OCI-LY7 (cell line): ENCODE measurements at regions not wholly inside any gene's neighbourhood (a gene's known extent, or its start where the extent isn't known, plus 50 kb on each side); places are given as distances from the start of the nearest gene placed in this dataset.

ENCODE experiments used
- BruUV-seq: library from RNA; stranded (reverse); fragments of 400-500 nt; replicated peaks from 2 replicates; lab custom pipeline; 2021; lab: Mats Ljungman, UMichigan
- CTCF ChIA-PET: fragments of 300-600 bp; sonication (Branson Sonifier 250); formaldehyde crosslinking; loops from one replicate; lab custom pipeline; 2022; ENCODE audit warnings: antibody characterized with exemption; ENCODE audit not compliant: unreplicated experiment; lab: Charles Lee
- POLR2A ChIA-PET: fragments of 300-600 bp; sonication (Branson Sonifier 250); formaldehyde crosslinking; loops from one replicate; lab custom pipeline; 2022; ENCODE audit warnings: antibody characterized with exemption; lab: Charles Lee
- DNase-seq: peaks from one replicate; pipeline ENCODE4 v3.0.0-alpha.2; 2015; ENCODE audit warnings: low spot score
- H2AFZ ChIP-seq: fragments of 200-600 bp; sonication (generic), shearing (Covaris generic); 2 replicates; pipeline ENCODE4 v1.6.1; 2014; ENCODE audit warnings: mild to moderate bottlenecking, antibody characterized with exemption, low read length, moderate library complexity
- H3K27ac ChIP-seq: fragments of 200-600 bp; sonication (generic); 2 replicates; pipeline ENCODE4 v1.5.1; 2014; ENCODE audit warnings: mixed run types, low read depth, mild to moderate bottlenecking, moderate library complexity, low read length, inconsistent platforms; ENCODE audit not compliant: poor library complexity, severe bottlenecking
- H3K36me3 ChIP-seq: fragments of 200-600 bp; sonication (generic); 2 replicates; pipeline ENCODE4 v1.6.1; 2014; ENCODE audit warnings: mild to moderate bottlenecking, antibody characterized with exemption, low read length, moderate library complexity, mixed read lengths; ENCODE audit not compliant: insufficient read depth
- H3K4me1 ChIP-seq: fragments of 200-600 bp; sonication (generic); 2 replicates; pipeline ENCODE4 v1.5.1; 2014; ENCODE audit warnings: mild to moderate bottlenecking, low read length; ENCODE audit not compliant: insufficient read depth, poor library complexity, severe bottlenecking
- H3K4me2 ChIP-seq: fragments of 200-600 bp; sonication (generic); 2 replicates; pipeline ENCODE4 v1.6.1; 2014; ENCODE audit warnings: mild to moderate bottlenecking, low read length
- H3K4me3 ChIP-seq: fragments of 200-600 bp; sonication (generic); 2 replicates; pipeline ENCODE4 v1.5.1; 2014; ENCODE audit warnings: mild to moderate bottlenecking, low read depth, low read length; ENCODE audit not compliant: poor library complexity, severe bottlenecking
- H3K79me2 ChIP-seq: fragments of 200-600 bp; sonication (generic); 2 replicates; pipeline ENCODE4 v1.6.1; 2016; ENCODE audit warnings: low read depth, mild to moderate bottlenecking, low read length, moderate library complexity, mixed read lengths; ENCODE audit not compliant: insufficient read depth
- H3K9me2 ChIP-seq: fragments of 200-600 bp; sonication (generic); 2 replicates; pipeline ENCODE4 v1.6.1; 2016; ENCODE audit warnings: mild to moderate bottlenecking, low read length, mixed read lengths; ENCODE audit not compliant: insufficient read depth
- H3K9me3 ChIP-seq: fragments of 200-600 bp; sonication (generic); 2 replicates; pipeline ENCODE4 v1.6.1; 2014; ENCODE audit warnings: mild to moderate bottlenecking, mixed run types, low read length, mixed read lengths
- H4K20me1 ChIP-seq: fragments of 200-600 bp; sonication (generic); 2 replicates; pipeline ENCODE4 v1.6.1; 2014; ENCODE audit warnings: mild to moderate bottlenecking, antibody characterized with exemption, low read length, moderate library complexity, mixed read lengths; ENCODE audit not compliant: insufficient read depth
- EZH2phosphoT487 ChIP-seq: fragments of 200-600 bp; sonication (generic); IDR thresholded peaks from 2 replicates; pipeline ENCODE4 v1.6.1; 2018; ENCODE audit warnings: low read depth, borderline replicate concordance, mild to moderate bottlenecking, mixed run types, antibody characterized with exemption, low read length, moderate library complexity, mixed read lengths
- intact Hi-C: fragments of 100-400 bp; cut with micrococcal nuclease; formaldehyde crosslinking; loops from one replicate; pipeline ENCODE4 v1.10.0; 2022; ENCODE audit not compliant: unreplicated experiment
- TF ChIP-seq, protein P1 (sequence below): fragments of 200-600 bp; sonication (generic); conservative IDR thresholded peaks from 2 replicates; pipeline ENCODE4 v1.5.1; 2014; ENCODE audit warnings: mild to moderate bottlenecking, antibody characterized with exemption, low read length, moderate library complexity, mixed read lengths

GRCh38 chr1:245096311-245097066 lies 58.3 kb upstream of the KIF26B start:
- H3K4me2 ChIP-seq = no peak overlapping the region
- H3K9me3 ChIP-seq = no peaks in the 10 kb centered on the region
- ChIA-PET POLR2A (no interaction called here), CTCF (no interaction called here)
- no peaks in the 10 kb centered on the region for H3K36me3 ChIP-seq
- no peak overlapping the region for H3K27ac ChIP-seq
- no peak overlapping the region for H3K4me3 ChIP-seq
- no peaks in the 10 kb centered on the region for H4K20me1 ChIP-seq
- DNase-seq = no peak
- BruUV-seq = no TSS peak
- no peak overlapping the region for H2AFZ ChIP-seq
- intact Hi-C loops = no loop called here
- no peaks in the 10 kb centered on the region for H3K9me2 ChIP-seq
- H3K79me2 ChIP-seq = no peaks in the 10 kb centered on the region
- TF ChIP-seq EZH2phosphoT487 = no peak
- TF ChIP-seq, protein P1, sequence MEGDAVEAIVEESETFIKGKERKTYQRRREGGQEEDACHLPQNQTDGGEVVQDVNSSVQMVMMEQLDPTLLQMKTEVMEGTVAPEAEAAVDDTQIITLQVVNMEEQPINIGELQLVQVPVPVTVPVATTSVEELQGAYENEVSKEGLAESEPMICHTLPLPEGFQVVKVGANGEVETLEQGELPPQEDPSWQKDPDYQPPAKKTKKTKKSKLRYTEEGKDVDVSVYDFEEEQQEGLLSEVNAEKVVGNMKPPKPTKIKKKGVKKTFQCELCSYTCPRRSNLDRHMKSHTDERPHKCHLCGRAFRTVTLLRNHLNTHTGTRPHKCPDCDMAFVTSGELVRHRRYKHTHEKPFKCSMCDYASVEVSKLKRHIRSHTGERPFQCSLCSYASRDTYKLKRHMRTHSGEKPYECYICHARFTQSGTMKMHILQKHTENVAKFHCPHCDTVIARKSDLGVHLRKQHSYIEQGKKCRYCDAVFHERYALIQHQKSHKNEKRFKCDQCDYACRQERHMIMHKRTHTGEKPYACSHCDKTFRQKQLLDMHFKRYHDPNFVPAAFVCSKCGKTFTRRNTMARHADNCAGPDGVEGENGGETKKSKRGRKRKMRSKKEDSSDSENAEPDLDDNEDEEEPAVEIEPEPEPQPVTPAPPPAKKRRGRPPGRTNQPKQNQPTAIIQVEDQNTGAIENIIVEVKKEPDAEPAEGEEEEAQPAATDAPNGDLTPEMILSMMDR = no peak
- no peaks in the 10 kb centered on the region for H3K4me1 ChIP-seq

DNA sequence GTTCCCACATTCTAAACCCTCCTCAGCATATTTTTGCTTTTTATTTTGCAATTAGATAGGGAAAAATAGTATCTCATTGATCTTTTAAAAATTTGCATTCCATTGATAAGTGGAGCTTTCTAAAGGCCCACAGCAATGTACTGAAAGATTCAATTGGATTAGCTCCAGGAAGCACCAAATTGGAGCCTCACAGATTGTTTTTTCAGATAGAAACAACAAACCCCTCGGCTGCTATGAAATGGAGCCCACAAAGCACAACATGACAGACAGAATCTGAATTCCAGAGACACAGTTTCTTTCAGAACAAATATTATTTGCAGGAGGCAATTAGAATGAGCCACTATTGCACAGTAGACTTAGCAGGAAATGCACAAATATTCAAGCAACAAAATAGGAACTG lies 58.9 kb upstream of the KIF26B start:
- BruUV-seq = no TSS peak
- Histone ChIP-seq H2AFZ (no peak overlapping the region), H3K9me2 (no peaks in the 10 kb centered on the region), H3K4me1 (no peaks in the 10 kb centered on the region), H3K27ac (no peak overlapping the region), H3K79me2 (no peaks in the 10 kb centered on the region), H3K4me3 (no peak overlapping the region), H3K4me2 (no peak overlapping the region), H3K36me3 (no peaks in the 10 kb centered on the region), H4K20me1 (no peaks in the 10 kb centered on the region), H3K9me3 (no peaks in the 10 kb centered on the region)
- ChIA-PET POLR2A (no interaction called here), CTCF (no interaction called here)
- DNase-seq = no peak
- TF ChIP-seq EZH2phosphoT487 = no peak
- TF ChIP-seq, protein P1 = no peak
- intact Hi-C loops = no loop called here

- Histone ChIP-seq H3K4me1 (no peaks in the 10 kb centered on the region), H2AFZ (no peak overlapping the region), H3K9me2 (no peaks in the 10 kb centered on the region), H4K20me1 (no peaks in the 10 kb centered on the region), H3K36me3 (no peaks in the 10 kb centered on the region), H3K79me2 (no peaks in the 10 kb centered on the region), H3K9me3 (no peaks in the 10 kb centered on the region), H3K4me2 (no peak overlapping the region), H3K4me3 (no peak overlapping the region), H3K27ac (no peak overlapping the region)
- no peak for DNase-seq
- ChIA-PET POLR2A (interaction anchor here (0.6 kb wide), 1 partner anchor 584 kb away, joined by 4 read pairs; no protein-coding TSS in a partner anchor), CTCF (interaction anchor here (0.6 kb wide), 1 partner anchor 293 kb away, joined by 3 read pairs; no protein-coding TSS in a partner anchor)
- no TSS peak for BruUV-seq
- TF ChIP-seq, protein P1 = no peak
- TF ChIP-seq EZH2phosphoT487 = no peak
- intact Hi-C loops = no loop called here
These were observed 59.8 kb upstream of the KIF26B start for GRCh38 chr1:245094954-245095353.
